Erythroblast (primary cell): ENCODE measurements at regions not wholly inside any gene's neighbourhood (a gene's known extent, or its start where the extent isn't known, plus 50 kb on each side); places are given as distances from the start of the nearest gene placed in this dataset.

Source experiments
- GATA1 ChIP-seq: IDR thresholded peaks from 2 replicates; pipeline ENCODE4 v1.6.1; 2011; ENCODE audit warnings: low read depth, mild to moderate bottlenecking, control low read depth, low read length, moderate library complexity
- POLR2A ChIP-seq: IDR thresholded peaks from 2 replicates; pipeline ENCODE4 v1.6.1; 2011; ENCODE audit warnings: mild to moderate bottlenecking, low read length

- no peak for TF ChIP-seq POLR2A
- no peak for TF ChIP-seq GATA1
Observed at GRCh38 chr1:83750201-83750600, 248.7 kb downstream of the TTLL7 start.
